AG20443 (cell line): ENCODE measurements at regions not wholly inside any gene's neighbourhood (a gene's known extent, or its start where the extent isn't known, plus 50 kb on each side); places are given as distances from the start of the nearest gene placed in this dataset.
"Not testable (repeated sequence)": the region's sequence is repeated elsewhere in the genome, so short reads cannot be mapped to it uniquely, and the experiment has no call there.

ENCODE experiments used
- DNase-seq: peaks from one replicate; pipeline ENCODE4 v3.0.0; 2012; ENCODE audit warnings: low spot score, mixed read lengths

- not testable (repeated sequence) for DNase-seq
Observed at GRCh38 chr7:76971201-76971600, 61.0 kb downstream of the SPDYE17 start.

GRCh38 chr7:76969892-76970291 is 62.3 kb downstream of the SPDYE17 start:
- not testable (repeated sequence) for DNase-seq

GRCh38 chr7:76965731-76966548 is 66.2 kb downstream of the SPDYE17 start:
- not testable (repeated sequence) for DNase-seq

GRCh38 chr7:76964050-76964449 is 68.1 kb downstream of the SPDYE17 start:
- DNase-seq, result not testable (repeated sequence)

GRCh38 chr7:76963061-76963460 is 69.1 kb downstream of the SPDYE17 start:
- DNase-seq, result not testable (repeated sequence)

- DNase-seq, result not testable (repeated sequence)
Observed at GRCh38 chr7:76960400-76960986, 71.7 kb downstream of the SPDYE17 start.

GRCh38 chr7:76959573-76960399 is 72.4 kb downstream of the SPDYE17 start:
- DNase-seq, result not testable (repeated sequence)

GRCh38 chr7:76956531-76956930 is 75.6 kb downstream of the SPDYE17 start:
- not testable (repeated sequence) for DNase-seq

GRCh38 chr7:76955124-76955523 is 77.0 kb downstream of the SPDYE17 start:
- DNase-seq, result not testable (repeated sequence)

GRCh38 chr7:76944603-76945002 is 87.6 kb downstream of the SPDYE17 start:
- not testable (repeated sequence) for DNase-seq

- not testable (repeated sequence) for DNase-seq
Observed at GRCh38 chr7:76941809-76942765, 90.1 kb downstream of the SPDYE17 start.

GRCh38 chr7:76937781-76938180 is 94.4 kb downstream of the SPDYE17 start:
- DNase-seq, result not testable (repeated sequence)

- not testable (repeated sequence) for DNase-seq
Observed at GRCh38 chr7:76937330-76937729, 94.8 kb downstream of the SPDYE17 start.

- DNase-seq, result not testable (repeated sequence)
Observed at GRCh38 chr7:76936346-76936745, 95.8 kb downstream of the SPDYE17 start.

- DNase-seq, result not testable (repeated sequence)
Observed at GRCh38 chr7:76934711-76935110, 97.5 kb downstream of the SPDYE17 start.

- not testable (repeated sequence) for DNase-seq
Observed at GRCh38 chr7:76932957-76933356, 99.2 kb downstream of the SPDYE17 start.

- DNase-seq, result not testable (repeated sequence)
Observed at GRCh38 chr7:76931441-76931840, 100.7 kb downstream of the SPDYE17 start.

- not testable (repeated sequence) for DNase-seq
Observed at GRCh38 chr7:76930416-76930815, 101.7 kb downstream of the SPDYE17 start.

GRCh38 chr7:76928751-76929150 is 103.4 kb downstream of the SPDYE17 start:
- DNase-seq, result not testable (repeated sequence)

- not testable (repeated sequence) for DNase-seq
Observed at GRCh38 chr7:76927741-76928393, 104.3 kb downstream of the SPDYE17 start.

- not testable (repeated sequence) for DNase-seq
Observed at GRCh38 chr7:76926416-76926815, 105.7 kb downstream of the SPDYE17 start.
